Cardiac muscle cell (in vitro differentiated cells and primary cell): ENCODE measurements at regions not wholly inside any gene's neighbourhood (a gene's known extent, or its start where the extent isn't known, plus 50 kb on each side); places are given as distances from the start of the nearest gene placed in this dataset.

Source experiments
- DNase-seq, 2 donors: peaks; one replicate each; pipeline versions ENCODE4 v3.0.0 to v3.0.0-alpha.2; 2010 to 2017; ENCODE audit warnings: low read depth in 1 of 2, low spot score in 1 of 2
- H3K27ac ChIP-seq: fragments of 200-600 bp; sonication (generic); 2 replicates; pipeline ENCODE4 v1.5.1; 2016
- H3K27me3 ChIP-seq: fragments of 200-600 bp; sonication (generic); 2 replicates; pipeline ENCODE4 v1.6.0; 2016; ENCODE audit warnings: control low read depth
- H3K36me3 ChIP-seq: fragments of 200-600 bp; sonication (generic); 2 replicates; pipeline ENCODE4 v1.5.1; 2016; ENCODE audit warnings: control low read depth
- H3K4me1 ChIP-seq: fragments of 200-600 bp; sonication (generic); 2 replicates; pipeline ENCODE4 v1.8.1; 2017; ENCODE audit warnings: low read depth, mild to moderate bottlenecking, mixed run types
- H3K4me3 ChIP-seq: fragments of 200-600 bp; sonication (generic); 2 replicates; pipeline ENCODE4 v1.5.1; 2016; ENCODE audit warnings: mild to moderate bottlenecking
- H3K9me3 ChIP-seq: fragments of 200-600 bp; sonication (generic); 2 replicates; pipeline ENCODE4 v1.5.1; 2017; ENCODE audit warnings: low read depth, mild to moderate bottlenecking, control low read depth
- TF ChIP-seq, protein P1 (sequence below): IDR thresholded peaks from 2 replicates; pipeline ENCODE4 v1.5.1; 2012; ENCODE audit warnings: low read depth, mild to moderate bottlenecking, low read length

- DNase-seq = no peak
- TF ChIP-seq, protein P1, sequence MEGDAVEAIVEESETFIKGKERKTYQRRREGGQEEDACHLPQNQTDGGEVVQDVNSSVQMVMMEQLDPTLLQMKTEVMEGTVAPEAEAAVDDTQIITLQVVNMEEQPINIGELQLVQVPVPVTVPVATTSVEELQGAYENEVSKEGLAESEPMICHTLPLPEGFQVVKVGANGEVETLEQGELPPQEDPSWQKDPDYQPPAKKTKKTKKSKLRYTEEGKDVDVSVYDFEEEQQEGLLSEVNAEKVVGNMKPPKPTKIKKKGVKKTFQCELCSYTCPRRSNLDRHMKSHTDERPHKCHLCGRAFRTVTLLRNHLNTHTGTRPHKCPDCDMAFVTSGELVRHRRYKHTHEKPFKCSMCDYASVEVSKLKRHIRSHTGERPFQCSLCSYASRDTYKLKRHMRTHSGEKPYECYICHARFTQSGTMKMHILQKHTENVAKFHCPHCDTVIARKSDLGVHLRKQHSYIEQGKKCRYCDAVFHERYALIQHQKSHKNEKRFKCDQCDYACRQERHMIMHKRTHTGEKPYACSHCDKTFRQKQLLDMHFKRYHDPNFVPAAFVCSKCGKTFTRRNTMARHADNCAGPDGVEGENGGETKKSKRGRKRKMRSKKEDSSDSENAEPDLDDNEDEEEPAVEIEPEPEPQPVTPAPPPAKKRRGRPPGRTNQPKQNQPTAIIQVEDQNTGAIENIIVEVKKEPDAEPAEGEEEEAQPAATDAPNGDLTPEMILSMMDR = no peak
- Histone ChIP-seq H3K4me1 (peaks cover 10% of the 10 kb centered on the region), H3K4me3 (no peak overlapping the region), H3K27me3 (no peaks in the 10 kb centered on the region), H3K27ac (no peak overlapping the region), H3K9me3 (no peaks in the 10 kb centered on the region), H3K36me3 (no peaks in the 10 kb centered on the region)
Observed at GRCh38 chr12:23230899-23231298, 605.9 kb downstream of the ETNK1 start.

GRCh38 chr12:23236066-23236780, 611.3 kb downstream of the ETNK1 start:
- Histone ChIP-seq H3K27ac (no peak overlapping the region), H3K9me3 (no peaks in the 10 kb centered on the region), H3K4me3 (no peak overlapping the region), H3K36me3 (no peaks in the 10 kb centered on the region), H3K4me1 (no peaks in the 10 kb centered on the region), H3K27me3 (no peaks in the 10 kb centered on the region)
- TF ChIP-seq, protein P1 = no peak
- DNase-seq = no peak

GRCh38 chr12:23236811-23237210, 611.8 kb downstream of the ETNK1 start:
- DNase-seq = no peak
- no peaks in the 10 kb centered on the region for H3K27me3 ChIP-seq
- H3K4me1 ChIP-seq = no peaks in the 10 kb centered on the region
- H3K4me3 ChIP-seq = no peak overlapping the region
- H3K27ac ChIP-seq = no peak overlapping the region
- no peaks in the 10 kb centered on the region for H3K9me3 ChIP-seq
- TF ChIP-seq, protein P1 = no peak
- H3K36me3 ChIP-seq = no peaks in the 10 kb centered on the region

GRCh38 chr12:23238190-23238589, 613.2 kb downstream of the ETNK1 start:
- no peaks in the 10 kb centered on the region for H3K36me3 ChIP-seq
- no peaks in the 10 kb centered on the region for H3K27me3 ChIP-seq
- no peaks in the 10 kb centered on the region for H3K9me3 ChIP-seq
- H3K4me3 ChIP-seq = no peak overlapping the region
- H3K27ac ChIP-seq = peak overlapping the region; percentile 31
- peaks cover 9% of the 10 kb centered on the region for H3K4me1 ChIP-seq
- TF ChIP-seq, protein P1 = no peak
- DNase-seq = peak in 1 of 2 donors; percentile 46

DNA sequence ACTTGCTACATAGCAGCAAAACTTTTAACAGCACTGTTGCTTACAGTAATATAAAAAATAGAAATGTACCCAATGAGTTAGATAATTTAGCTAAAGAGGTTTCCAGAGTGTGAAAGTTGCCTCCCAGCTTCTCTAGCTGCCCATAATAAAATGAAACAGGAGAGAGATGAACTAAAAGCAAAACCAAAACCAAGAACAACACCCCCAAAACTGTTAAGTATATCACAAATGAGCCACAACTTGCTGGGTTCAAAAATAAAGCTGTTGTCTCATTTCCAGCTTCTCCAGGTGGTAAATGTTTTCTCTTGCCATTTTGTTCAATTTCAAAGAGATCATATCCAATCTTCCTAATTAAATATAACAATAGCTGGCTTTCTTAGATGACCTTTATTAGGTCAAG, 614.0 kb downstream of the ETNK1 start:
- no peak overlapping the region for H3K4me3 ChIP-seq
- H3K36me3 ChIP-seq = no peaks in the 10 kb centered on the region
- no peaks in the 10 kb centered on the region for H3K27me3 ChIP-seq
- peaks cover 9% of the 10 kb centered on the region for H3K4me1 ChIP-seq
- no peak for DNase-seq
- H3K27ac ChIP-seq = no peak overlapping the region
- H3K9me3 ChIP-seq = no peaks in the 10 kb centered on the region
- TF ChIP-seq, protein P1 = no peak
